Suprapubic skin (tissue), 4 donors: ENCODE measurements at regions not wholly inside any gene's neighbourhood (a gene's known extent, or its start where the extent isn't known, plus 50 kb on each side); places are given as distances from the start of the nearest gene placed in this dataset.

ENCODE experiments used
- DNase-seq, 2 donors: peaks; one replicate each; pipeline ENCODE4 v3.0.0-alpha.2; 2019; ENCODE audit warnings: low spot score in 2 of 2
- H3K27ac ChIP-seq: fragments of 200-600 bp; sonication (generic); one replicate; pipeline ENCODE4 v1.5.1; 2019
- H3K27me3 ChIP-seq: fragments of 200-600 bp; sonication (generic); one replicate; pipeline ENCODE4 v1.5.1; 2019
- H3K36me3 ChIP-seq: fragments of 200-600 bp; sonication (generic); one replicate; pipeline ENCODE4 v1.5.1; 2019
- H3K4me1 ChIP-seq: fragments of 200-600 bp; sonication (generic); one replicate; pipeline ENCODE4 v1.5.1; 2019
- H3K4me3 ChIP-seq: fragments of 200-600 bp; sonication (generic); one replicate; pipeline ENCODE4 v1.5.1; 2019; ENCODE audit warnings: mild to moderate bottlenecking
- H3K9me3 ChIP-seq: fragments of 200-600 bp; sonication (generic); one replicate; pipeline ENCODE4 v1.5.1; 2019
- CTCF ChIP-seq, 2 donors: fragments of 200-600 bp in 1 of 2; fragments of 450-650 bp in 1 of 2; sonication (generic) in 1 of 2; IDR thresholded peaks; one replicate each; pipeline ENCODE4 v1.5.1; 2016 to 2019; ENCODE audit warnings: antibody characterized with exemption in 2 of 2, mild to moderate bottlenecking in 1 of 2, moderate library complexity in 1 of 2
- EP300 ChIP-seq: sonication (generic); formaldehyde crosslinking; IDR thresholded peaks from one replicate; pipeline ENCODE4 v1.6.1; 2017; ENCODE audit warnings: antibody characterized with exemption
- POLR2A ChIP-seq, 2 donors: fragments of 450-650 bp; IDR thresholded peaks; one replicate each; pipeline ENCODE4 v1.6.1; 2017; ENCODE audit warnings: antibody characterized with exemption in 2 of 2, mild to moderate bottlenecking in 2 of 2, moderate library complexity in 2 of 2
- POLR2AphosphoS5 ChIP-seq, 3 donors: sonication (generic); formaldehyde crosslinking; IDR thresholded peaks; one replicate each; pipeline ENCODE4 v1.6.1; 2017; ENCODE audit warnings: antibody characterized with exemption in 3 of 3
- WGBS: methylation state at CpG from one replicate; pipeline ENCODE4 v1.1.5; 2018; 5-methylcytosine and 5-hydroxymethylcytosine counted together

GRCh38 chr6:148103436-148103835, 239.2 kb upstream of the SASH1 start:
- H3K4me1 ChIP-seq, result no peaks in the 10 kb centered on the region
- no peaks in the 10 kb centered on the region for H3K27me3 ChIP-seq
- H3K36me3 ChIP-seq, result no peaks in the 10 kb centered on the region
- no peak for TF ChIP-seq POLR2AphosphoS5 (IDR thresholded peaks at IDR 0.05)
- no peak for TF ChIP-seq EP300
- H3K4me3 ChIP-seq, result no peak overlapping the region
- DNase-seq, result no peak
- no peaks in the 10 kb centered on the region for H3K9me3 ChIP-seq
- H3K27ac ChIP-seq, result no peak overlapping the region
- WGBS, result 83% methylated on average over 8 of the region's 8 CpGs

- TF ChIP-seq POLR2A (IDR thresholded peaks at IDR 0.05), result no peak
- TF ChIP-seq POLR2AphosphoS5 (IDR thresholded peaks at IDR 0.05), result no peak
- no peak for TF ChIP-seq EP300
Observed at GRCh38 chr6:148104131-148104530, 238.5 kb upstream of the SASH1 start.

GRCh38 chr6:148105695-148106094, 236.9 kb upstream of the SASH1 start:
- H3K9me3 ChIP-seq, result no peaks in the 10 kb centered on the region
- no peak for DNase-seq
- H3K4me3 ChIP-seq, result no peak overlapping the region
- no peaks in the 10 kb centered on the region for H3K36me3 ChIP-seq
- H3K4me1 ChIP-seq, result no peaks in the 10 kb centered on the region
- no peak for TF ChIP-seq POLR2A (IDR thresholded peaks at IDR 0.05)
- TF ChIP-seq CTCF (IDR thresholded peaks at IDR 0.05), result no peak
- TF ChIP-seq EP300, result no peak
- TF ChIP-seq POLR2AphosphoS5 (IDR thresholded peaks at IDR 0.05), result no peak
- no peak overlapping the region for H3K27ac ChIP-seq
- H3K27me3 ChIP-seq, result no peaks in the 10 kb centered on the region
- 100% methylated on average over 1 of the region's 1 CpG for WGBS

More at GRCh38 chr6:148104131-148104530, 238.5 kb upstream of the SASH1 start:
- no peak overlapping the region for H3K27ac ChIP-seq
- H3K4me3 ChIP-seq, result no peak overlapping the region
- no peaks in the 10 kb centered on the region for H3K27me3 ChIP-seq
- DNase-seq, result no peak
- H3K4me1 ChIP-seq, result no peaks in the 10 kb centered on the region
- no peaks in the 10 kb centered on the region for H3K36me3 ChIP-seq
- H3K9me3 ChIP-seq, result no peaks in the 10 kb centered on the region
- 82% methylated on average over 3 of the region's 3 CpGs for WGBS

- no peaks in the 10 kb centered on the region for H3K27me3 ChIP-seq
- 77% methylated on average over 3 of the region's 3 CpGs for WGBS
- DNase-seq, result no peak
- no peaks in the 10 kb centered on the region for H3K36me3 ChIP-seq
- no peak for TF ChIP-seq EP300
- no peak for TF ChIP-seq POLR2AphosphoS5 (IDR thresholded peaks at IDR 0.05)
- no peak for TF ChIP-seq POLR2A (IDR thresholded peaks at IDR 0.05)
- TF ChIP-seq CTCF (IDR thresholded peaks at IDR 0.05), result no peak
- H3K4me1 ChIP-seq, result no peaks in the 10 kb centered on the region
- no peak overlapping the region for H3K27ac ChIP-seq
- H3K4me3 ChIP-seq, result no peak overlapping the region
- H3K9me3 ChIP-seq, result no peaks in the 10 kb centered on the region
Observed at GRCh38 chr6:148107911-148108310, 234.7 kb upstream of the SASH1 start.

- Histone ChIP-seq H3K36me3 (no peaks in the 10 kb centered on the region), H3K9me3 (no peaks in the 10 kb centered on the region), H3K27ac (no peak overlapping the region), H3K27me3 (no peaks in the 10 kb centered on the region), H3K4me1 (no peaks in the 10 kb centered on the region), H3K4me3 (no peak overlapping the region)
- TF ChIP-seq POLR2AphosphoS5 (IDR thresholded peaks at IDR 0.05) (no peak), POLR2A (IDR thresholded peaks at IDR 0.05) (no peak), EP300 (no peak), CTCF (IDR thresholded peaks at IDR 0.05) (no peak)
- 88% methylated on average over 3 of the region's 3 CpGs for WGBS
- no peak for DNase-seq
Observed at GRCh38 chr6:148109732-148110131, 232.9 kb upstream of the SASH1 start.

- H3K27me3 ChIP-seq, result no peaks in the 10 kb centered on the region
- no peak overlapping the region for H3K27ac ChIP-seq
- no peak overlapping the region for H3K4me3 ChIP-seq
- 97% methylated on average over 3 of the region's 3 CpGs for WGBS
- no peaks in the 10 kb centered on the region for H3K9me3 ChIP-seq
- no peak for DNase-seq
- no peaks in the 10 kb centered on the region for H3K36me3 ChIP-seq
- no peak for TF ChIP-seq POLR2AphosphoS5 (IDR thresholded peaks at IDR 0.05)
- no peak for TF ChIP-seq CTCF (IDR thresholded peaks at IDR 0.05)
- TF ChIP-seq POLR2A (IDR thresholded peaks at IDR 0.05), result no peak
- TF ChIP-seq EP300, result no peak
- H3K4me1 ChIP-seq, result no peaks in the 10 kb centered on the region
Observed at GRCh38 chr6:148110925-148111324, 231.7 kb upstream of the SASH1 start.
